GM21723 (cell line): ENCODE measurements at regions not wholly inside any gene's neighbourhood (a gene's known extent, or its start where the extent isn't known, plus 50 kb on each side); places are given as distances from the start of the nearest gene placed in this dataset.

Source experiments
- ATAC-seq: cut with Tn5 transposase; IDR thresholded peaks from one replicate; pipeline ENCODE4 v1.9.1; 2021; ENCODE audit warnings: mild to moderate bottlenecking, moderate library complexity; ENCODE audit not compliant: unreplicated experiment

DNA sequence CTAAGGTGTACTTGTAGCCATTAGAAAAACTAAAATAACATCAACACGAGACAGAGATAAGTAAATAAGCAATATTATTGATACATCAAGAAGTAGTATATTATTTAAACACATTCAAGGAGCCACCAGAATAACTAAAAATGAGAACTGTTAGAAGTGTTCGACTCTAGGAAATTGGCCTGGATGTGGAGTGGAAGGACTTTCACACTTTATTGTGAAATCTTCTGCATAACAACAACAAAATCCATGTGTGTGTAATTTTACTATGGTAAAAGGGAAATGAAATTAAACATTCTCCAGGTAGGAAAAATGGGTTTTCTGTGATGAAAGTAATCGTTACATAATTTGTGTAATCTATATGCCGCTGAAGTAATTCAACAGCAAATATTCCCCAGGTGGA, 96.3 kb upstream of the RNF152 start:
- no peak for ATAC-seq

DNA sequence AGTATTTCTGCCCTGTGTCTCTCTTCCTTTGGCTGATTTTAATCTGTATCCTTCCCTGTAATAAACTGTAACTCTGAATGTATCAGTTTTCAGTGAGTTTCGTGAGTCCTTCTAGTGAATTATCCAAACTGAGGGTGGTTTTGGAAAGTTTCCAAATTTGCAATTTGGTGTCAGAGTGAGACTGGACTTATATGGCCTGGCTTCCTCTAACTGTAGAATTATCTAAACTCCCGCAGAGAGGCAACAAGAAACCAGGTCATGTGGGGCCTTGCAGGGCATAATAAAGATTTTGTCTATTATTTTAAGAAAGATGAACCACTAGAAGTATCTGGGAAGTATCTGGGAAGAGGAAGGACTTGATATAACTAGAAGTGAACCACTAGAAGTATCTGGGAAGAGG, 95.3 kb upstream of the RNF152 start:
- ATAC-seq: no peak

DNA sequence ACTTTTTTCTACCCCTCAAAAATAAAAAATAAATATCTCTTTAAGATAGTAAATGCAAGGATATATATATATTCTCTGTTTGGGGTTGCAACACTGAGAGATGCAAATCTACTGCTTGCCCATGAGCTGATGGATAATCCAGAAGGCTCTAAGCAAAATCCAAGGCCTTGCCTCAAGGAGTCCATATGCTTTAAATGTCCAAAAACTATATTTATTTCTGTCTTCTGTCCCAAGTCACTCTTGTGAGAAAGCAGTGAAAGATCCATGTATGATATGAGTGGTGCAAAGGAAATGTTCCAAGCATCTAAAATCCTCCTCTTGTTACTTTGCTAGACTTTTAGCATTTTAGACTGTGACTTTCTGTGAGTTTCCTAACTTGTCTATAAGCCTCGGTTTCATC, 92.9 kb upstream of the RNF152 start:
- no peak for ATAC-seq

DNA sequence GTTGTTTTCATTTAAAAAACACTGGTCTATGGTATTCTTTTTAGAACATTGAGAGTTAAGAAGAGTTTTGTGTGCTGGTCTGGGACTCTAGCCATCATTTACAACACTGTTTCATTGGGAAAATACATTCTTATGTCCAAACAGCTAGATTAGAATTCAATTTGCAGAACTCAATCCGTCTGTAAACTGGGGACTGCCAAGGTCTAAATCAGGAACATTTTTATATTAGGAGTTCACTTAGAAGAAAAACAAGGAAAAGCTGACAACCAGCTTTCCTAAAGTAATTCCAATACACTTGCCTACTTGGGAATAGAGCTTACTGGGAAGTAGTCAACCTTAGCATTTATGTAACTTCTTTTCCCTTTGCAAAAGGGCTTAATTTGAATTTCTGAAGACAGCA, 91.5 kb upstream of the RNF152 start:
- ATAC-seq: no peak

DNA sequence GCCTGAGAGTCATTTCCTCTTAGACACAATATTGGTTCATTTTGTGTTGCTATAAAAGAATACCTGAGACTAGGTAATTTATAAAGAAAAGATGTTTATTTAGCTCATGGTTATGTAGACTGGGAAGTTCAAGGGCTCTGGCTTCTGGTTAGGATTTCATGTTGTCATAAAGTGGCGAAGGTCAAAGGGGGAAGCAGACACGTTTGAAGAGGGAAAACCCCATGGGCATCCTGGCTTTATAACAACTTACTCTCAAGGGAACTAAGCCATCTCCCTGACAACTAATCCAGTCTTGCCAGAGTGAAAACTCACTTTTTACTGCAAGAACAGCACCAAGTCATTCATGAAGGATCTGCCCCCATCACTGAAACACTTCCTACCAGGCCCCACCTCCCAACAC, 89.7 kb upstream of the RNF152 start:
- ATAC-seq: no peak

DNA sequence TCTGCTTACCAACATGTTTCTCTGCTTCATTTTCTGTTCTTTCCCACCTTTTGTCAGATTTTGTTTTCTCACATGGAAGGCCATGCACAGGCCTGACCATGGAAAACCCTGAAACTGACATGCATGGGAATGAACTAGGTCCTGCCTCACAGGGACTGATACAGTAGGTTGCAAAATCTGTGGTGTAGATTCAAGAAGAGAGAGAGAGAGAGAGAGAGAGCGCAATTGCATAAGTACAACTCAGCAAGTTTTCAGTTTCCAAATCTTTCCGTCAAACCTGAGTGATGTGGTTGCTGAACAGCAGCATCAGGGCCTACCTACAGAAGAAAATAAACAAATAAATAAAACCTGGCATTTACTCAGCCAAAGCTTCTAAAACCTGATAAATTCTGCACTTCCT, 87.5 kb upstream of the RNF152 start:
- ATAC-seq: no peak

DNA sequence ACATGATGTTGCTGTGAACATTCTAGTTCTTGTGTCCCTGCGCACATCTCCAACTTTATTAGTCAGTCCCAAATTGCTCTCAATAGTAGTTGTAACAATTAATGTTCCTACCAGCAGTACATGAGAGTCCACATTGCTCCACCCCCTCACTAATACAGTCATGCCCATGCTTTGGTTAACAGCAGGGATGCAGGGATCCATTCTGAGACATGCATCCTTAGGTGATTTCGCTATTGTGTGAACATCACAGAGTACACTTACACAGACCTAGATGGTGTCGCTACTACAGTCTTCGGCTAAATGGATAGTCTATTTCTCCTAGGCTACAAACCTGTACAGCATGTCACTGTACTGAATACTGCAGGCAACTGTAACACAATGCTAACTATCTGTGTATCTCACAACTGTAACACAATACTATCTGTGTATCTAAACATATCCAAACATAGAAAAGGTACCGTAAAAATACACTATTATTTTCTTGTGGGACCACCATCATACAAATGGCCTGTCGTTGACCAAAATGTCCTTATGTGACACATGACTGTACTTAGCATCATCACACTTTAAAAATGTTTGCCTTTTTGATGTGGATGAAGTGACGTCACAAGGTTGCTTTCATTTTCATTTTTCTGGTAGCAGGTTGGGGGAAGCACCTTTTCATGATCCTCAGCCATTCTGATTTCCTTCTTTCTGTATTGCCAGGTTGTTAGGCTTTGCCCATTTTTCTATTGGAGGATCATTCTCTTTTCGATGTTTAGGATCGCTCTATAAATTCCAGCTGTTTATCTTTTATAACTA, 82.9 kb upstream of the RNF152 start:
- no peak for ATAC-seq

DNA sequence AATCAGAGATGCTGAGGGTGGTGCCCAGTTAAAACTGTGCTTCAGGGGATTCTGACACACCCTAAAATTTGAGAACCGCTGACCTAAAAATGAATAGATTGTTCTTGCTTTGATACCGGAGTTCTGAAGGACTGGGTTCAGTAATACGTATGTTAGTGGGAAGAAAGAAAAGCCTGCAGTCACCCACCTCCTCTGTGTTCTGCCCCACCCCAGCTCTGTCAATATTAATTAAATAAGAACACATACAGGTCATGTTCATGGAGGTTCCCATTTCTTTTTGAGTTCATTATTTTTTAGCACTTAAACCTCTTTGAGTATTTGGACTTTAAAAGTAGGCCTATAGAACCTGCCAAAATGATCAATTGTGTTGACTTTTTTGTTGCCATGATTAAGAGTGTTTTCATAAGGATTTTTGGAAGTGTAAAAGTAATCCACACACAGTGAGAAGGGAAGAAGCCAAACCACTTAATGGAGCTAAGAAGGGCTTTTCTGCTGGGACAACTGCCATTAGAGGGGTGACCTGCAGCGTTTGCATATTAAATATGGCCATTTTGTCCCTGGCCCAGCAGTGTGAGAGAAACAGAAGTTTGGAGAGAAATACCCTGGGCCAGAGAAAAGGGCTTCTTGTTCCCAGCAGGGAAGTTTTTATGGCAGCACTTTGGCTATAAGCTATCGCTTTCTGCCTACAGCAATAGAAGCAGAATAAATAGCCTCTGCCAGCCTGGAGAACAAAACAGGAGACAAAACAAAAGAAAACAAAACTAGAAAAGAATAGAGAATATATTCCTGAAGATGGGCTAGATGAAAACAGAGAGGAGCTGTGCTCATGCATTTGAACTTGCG, 80.7 kb upstream of the RNF152 start:
- no peak for ATAC-seq

DNA sequence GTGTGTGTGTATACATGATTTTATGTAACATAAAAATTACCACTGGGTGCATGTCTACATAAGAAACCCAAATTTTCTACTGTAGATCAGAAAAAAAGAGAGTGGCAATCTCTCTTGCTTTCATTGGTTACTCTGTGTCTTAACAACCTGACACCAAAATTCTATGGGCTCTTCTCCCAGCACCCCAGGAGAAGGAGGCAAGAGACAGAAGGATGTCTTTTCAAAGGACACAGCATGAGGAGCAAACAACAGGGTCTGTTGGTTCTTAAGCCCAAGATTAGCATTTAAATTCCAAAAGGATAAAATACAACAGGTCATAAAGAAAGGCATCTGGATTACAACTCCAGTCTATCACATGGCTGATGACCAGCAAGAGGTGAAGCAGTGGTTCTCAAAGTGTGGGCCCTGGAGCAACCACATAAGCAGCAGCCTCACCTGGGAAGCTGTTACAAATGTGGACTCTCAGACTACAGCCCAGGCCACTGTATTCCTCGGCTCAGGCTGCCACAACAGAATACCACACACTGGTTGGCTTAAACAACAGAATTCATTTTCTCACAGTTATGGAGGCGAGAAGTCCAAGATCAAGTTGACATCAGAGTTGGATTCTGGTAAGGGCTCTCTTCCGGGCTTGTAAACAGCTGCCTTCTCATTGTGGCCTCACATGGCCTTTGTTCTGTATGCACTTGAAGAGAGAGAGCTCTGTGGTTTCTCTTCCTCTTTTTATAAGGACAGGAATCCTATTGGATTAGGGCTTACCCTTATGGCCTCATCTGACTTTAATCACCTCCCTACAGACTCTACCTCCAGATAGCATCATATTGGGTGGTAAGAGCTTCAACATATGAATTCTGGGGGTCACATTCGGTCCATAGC, 79.8 kb upstream of the RNF152 start:
- ATAC-seq: peak; percentile 85

DNA sequence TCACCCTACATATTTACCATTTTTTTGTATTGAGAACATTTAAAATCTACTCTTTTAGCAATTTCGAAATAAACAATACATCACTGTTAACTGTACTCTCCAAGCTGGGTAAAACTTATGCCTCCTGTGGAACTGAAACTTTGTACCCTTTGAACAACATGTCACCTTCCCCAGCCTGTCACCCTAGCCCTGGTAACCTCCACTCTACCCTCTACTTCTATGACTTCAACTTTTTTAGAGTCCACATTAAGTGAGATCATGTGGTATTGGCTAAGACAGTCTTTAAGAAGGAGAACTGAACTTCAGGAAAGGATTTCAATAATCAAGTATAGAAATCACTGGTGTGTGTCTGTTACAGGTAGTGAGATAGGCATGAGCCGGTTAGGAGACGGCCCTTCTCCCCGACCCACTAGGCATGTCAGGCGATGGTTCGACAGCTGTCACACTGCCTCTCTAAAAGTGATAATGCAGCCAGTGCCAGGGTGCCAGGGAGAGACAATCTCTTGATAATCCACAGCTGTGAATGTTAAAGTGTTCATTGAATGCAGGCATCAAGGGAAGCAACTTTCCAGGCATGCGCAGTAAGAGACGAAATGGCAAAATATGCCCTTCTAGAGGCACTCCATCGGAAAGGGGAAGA, 74.6 kb upstream of the RNF152 start:
- ATAC-seq: no peak

DNA sequence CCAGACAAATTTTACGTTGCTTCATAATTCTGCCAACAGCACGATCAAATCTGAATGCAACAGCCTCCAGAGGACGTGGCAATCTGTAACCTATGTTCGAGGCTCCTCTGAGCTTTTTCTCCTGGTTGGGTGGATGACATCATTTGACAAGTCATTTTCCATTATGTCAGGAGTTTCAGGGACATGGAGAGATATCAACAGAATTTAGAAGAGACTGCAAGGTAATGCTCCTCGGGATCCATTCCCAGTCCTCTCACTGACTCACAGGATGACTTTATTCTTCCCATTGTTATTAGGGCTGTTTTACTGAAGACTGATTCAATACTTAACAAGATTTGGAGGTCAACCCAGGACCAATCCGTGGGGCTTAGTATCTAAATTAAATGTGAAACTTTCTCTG, 72.5 kb upstream of the RNF152 start:
- ATAC-seq: no peak

DNA sequence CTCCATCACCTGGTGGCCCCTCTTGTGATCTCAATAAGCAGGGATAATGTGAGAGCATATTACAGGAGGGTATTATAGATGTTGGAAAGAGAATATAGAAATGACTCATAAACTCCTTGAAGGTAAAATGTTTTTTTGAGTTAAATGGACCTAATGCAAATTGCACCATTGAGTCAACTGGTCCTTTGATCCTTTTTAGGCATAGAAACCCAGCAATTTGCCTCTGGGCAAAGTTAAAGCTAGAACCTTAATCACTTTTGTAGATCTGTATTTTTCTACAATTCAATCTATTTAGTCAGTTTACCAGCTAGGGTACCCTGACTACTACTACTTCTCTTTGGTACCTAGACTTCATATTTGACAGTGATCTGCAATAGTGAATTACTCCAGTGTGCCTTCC, 71.8 kb upstream of the RNF152 start:
- no peak for ATAC-seq

DNA sequence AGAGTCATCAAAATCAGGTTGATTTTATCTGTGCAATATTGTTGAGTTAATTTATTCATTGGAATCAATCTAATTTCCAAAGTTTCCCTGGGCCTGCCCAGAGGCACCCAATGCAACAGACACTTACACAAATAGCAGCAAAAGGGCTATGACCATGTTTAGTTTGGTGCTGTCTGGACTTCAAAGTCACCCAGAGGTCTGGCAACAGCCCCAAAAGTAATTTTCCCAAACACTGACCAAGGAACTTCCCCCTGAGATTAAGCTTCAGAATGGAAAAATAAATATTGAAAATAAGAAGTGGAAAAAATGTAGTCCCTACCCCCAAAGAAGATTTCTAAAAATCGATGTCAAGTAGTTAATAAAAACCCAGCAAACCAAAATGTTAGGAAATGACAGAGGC, 70.9 kb upstream of the RNF152 start:
- no peak for ATAC-seq

DNA sequence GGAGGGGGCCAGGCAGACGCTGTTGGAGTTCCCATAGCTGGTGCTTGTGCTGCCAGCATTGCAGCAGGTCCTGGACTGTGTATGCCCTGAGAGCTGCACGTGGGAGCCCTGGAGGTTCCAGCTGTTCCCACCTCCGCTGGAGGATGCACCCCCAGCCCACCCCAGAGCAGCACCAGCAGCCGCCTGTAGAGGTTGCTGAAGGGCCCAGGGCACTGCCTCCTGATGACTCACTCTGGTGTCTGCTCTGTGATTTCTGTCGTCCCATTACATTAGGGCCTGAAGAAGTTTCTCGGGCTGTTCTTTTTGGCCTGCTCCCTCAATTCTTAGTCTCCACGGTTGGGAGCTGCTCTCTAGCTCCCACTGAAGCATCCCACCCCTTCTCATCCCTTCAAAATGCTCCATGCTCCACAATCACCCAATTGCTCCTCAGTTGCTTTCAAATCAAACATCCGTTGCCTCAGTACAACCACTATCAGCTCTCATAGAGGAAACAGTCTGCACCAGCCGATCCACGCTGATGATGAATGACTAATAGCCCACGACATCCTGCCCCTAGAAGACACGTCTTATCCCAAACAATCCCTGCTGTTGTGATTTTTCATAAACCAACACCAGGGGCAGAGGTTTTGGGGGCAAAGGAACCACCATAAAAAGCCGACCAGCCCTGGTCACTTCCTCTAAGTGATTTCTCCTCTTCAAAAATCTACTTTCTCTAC, 65.2 kb upstream of the RNF152 start:
- ATAC-seq: no peak

DNA sequence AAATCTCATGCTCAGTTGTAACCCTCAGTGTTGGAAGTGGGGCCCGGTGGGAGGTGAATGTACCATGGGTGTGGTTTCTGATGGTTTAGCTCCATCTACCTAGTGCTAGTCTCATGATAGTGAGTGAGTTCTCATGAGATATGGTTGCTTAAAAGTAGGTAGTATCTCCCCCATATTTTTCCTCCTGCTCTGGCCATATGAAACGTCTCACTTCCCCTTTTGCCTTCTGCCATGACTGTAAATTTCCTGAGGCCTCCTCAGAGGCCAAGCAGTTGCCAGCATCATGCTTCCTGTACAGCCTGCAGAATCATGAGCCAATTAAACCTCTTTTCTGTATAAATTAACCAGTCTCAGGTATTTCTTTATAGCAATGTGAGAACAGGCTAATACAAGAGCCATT, 62.8 kb upstream of the RNF152 start:
- ATAC-seq: peak; percentile 39

DNA sequence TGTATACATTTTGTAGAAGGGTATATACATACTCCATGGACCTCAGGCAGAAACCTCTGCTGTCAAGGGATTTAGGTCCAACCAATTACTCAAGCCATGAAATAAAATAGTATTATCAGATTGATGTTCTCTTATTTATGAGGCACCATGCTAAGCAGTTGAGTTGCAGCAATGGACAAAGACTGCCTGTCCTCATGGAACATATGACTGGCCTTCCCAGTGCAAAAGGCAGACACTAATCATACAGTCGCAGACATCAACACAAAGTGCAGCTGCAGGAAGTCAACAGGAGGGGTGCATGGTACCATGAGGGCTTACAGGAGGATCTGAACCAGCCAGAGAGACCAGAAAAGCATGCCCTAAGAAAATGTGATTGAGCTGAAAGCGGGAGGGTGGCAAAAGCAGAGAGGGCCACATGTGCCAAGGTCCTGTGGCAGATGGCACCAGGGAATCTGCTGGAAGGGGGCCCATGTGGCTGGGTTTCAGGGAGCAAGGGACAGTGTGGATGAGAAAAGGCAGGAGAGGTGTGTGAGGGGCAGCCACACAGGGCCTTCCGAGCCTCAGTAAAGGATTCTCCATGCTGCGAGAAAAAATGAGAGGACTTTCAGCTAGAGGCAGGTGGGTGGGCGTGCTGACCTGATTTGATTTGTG, 61.4 kb upstream of the RNF152 start:
- no peak for ATAC-seq

DNA sequence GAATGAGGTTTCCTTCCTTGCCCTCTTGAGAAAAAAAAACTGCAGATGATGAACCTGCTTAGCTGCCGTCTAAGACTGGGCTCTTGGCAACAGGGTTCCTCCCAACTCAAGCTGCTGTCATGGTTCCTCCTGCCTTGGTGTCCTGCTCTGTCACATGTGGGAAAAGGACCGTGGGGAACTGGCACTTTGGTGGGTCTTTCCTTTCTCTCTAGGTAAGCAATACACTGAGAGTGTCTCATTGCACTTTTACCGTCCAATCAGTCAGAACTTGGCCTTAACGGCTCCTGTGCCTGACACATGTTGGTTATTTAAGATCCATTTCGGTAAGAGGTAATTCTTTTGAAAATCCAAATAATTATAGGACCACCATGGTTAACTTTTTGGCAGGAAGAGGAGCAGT, 60.8 kb upstream of the RNF152 start:
- ATAC-seq: no peak

DNA sequence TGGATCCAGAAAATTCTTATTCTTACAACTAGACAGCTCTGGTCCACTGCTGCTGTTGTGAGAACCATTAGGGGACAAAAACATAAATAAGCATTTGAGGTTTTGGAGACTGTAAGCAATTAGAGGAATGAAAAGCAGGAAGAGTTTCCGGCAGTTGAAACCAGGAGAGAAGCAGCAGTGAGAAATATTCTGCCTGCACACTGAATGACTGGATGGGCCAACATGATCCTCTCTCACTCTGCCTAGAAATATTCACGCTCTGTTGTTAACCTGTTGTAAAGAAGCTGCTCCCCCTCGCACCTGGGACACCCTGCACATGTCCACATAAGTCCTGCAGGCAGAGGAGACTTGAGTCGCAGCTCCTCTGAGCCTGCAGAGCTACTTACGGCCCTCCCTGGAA, 60.4 kb upstream of the RNF152 start:
- no peak for ATAC-seq

DNA sequence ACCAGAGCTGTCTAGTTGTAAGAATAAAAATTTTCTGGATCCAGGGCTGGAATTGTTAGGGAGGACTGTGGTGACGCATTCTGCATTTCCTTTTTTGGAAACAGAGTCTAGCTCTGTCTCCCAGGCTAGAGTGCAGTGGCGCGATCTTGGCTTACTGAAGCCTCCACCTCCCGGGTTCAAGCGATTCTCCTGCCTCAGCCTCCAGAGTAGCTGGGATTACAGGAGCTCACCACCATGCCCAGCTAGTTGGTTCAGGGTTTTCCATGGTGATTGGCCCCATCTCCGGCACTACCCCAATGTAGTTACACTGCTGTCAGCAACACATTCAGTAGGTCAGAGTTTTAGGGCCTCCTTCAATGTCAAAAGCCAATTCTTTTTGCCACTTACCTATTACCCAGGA, 58.6 kb upstream of the RNF152 start:
- no peak for ATAC-seq

DNA sequence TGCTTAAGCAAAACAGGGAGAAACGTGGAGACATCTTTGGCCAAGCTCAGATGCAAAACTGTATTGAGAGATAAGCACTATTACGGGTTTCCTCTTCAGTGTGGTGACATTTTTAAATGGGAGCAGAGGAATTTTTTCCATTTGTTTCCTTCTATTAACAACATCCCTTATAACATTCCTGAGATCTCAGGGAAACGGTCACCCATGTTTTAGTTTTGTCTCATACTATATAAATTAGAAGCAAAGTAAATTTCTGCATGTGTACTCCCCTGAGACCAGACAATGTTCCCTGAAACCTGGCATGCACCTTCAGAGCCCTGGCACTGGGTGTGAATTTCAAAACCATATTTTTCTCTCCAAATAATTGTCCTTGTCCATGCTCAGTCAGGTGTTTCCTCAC, 57.6 kb upstream of the RNF152 start:
- ATAC-seq: no peak
